ENCODE measurements at regions not wholly inside any gene's neighbourhood (a gene's known extent, or its start where the extent isn't known, plus 50 kb on each side); places are given as distances from the start of the nearest gene placed in this dataset.

GRCh38 chr19:23998568-23998967 is 83.9 kb downstream of the ZNF726 start:
- no peaks in the 10 kb centered on the region for H3K27me3 ChIP-seq (ENCODE audit: control insufficient read depth, insufficient read depth, low read length)
- DNase-seq (ENCODE audit: low read depth in 2 of 2), result no peak
- H3K9ac ChIP-seq (ENCODE audit: insufficient read depth, low read length), result no peak overlapping the region
- H4K20me1 ChIP-seq (ENCODE audit: control insufficient read depth, extremely low read depth, insufficient read depth, low read length), result no peaks in the 10 kb centered on the region
- no peaks in the 10 kb centered on the region for H3K36me3 ChIP-seq (ENCODE audit: control insufficient read depth, insufficient read depth, low read length)
- H2AFZ ChIP-seq (ENCODE audit: low read length), result no peak overlapping the region
- no peaks in the 10 kb centered on the region for H3K4me1 ChIP-seq (ENCODE audit: control insufficient read depth, extremely low read depth, insufficient read depth, low read length)
- TF ChIP-seq EZH2 (IDR thresholded peaks at IDR 0.05; ENCODE audit: low read length, missing control alignments) (no peak), CTCF (conservative IDR thresholded peaks at IDR 0.05 in 1 of 2, IDR thresholded peaks at IDR 0.05 in 1 of 2; ENCODE audit: low read depth in 1 of 2, low read length in 2 of 2) (no peak)
- no peaks in the 10 kb centered on the region for H3K9me3 ChIP-seq (ENCODE audit: control insufficient read depth, insufficient read depth, low read depth, low read length)
- no peak overlapping the region for H3K4me3 ChIP-seq (replicated peaks in 1 of 4; ENCODE audit: control extremely low read depth in 1 of 4, insufficient read depth in 1 of 4, low read depth in 3 of 4, low read length in 4 of 4)
- no peak overlapping the region for H3K27ac ChIP-seq (ENCODE audit: insufficient read depth, low read length)
- H3K4me2 ChIP-seq (ENCODE audit: extremely low read depth, insufficient read depth, low read length), result no peak overlapping the region
- H3K79me2 ChIP-seq (ENCODE audit: control insufficient read depth, insufficient read depth, low read length), result no peaks in the 10 kb centered on the region

- H3K79me2 ChIP-seq (ENCODE audit: control insufficient read depth, insufficient read depth, low read length), result no peaks in the 10 kb centered on the region
- no peaks in the 10 kb centered on the region for H3K9me3 ChIP-seq (ENCODE audit: control insufficient read depth, insufficient read depth, low read depth, low read length)
- no peaks in the 10 kb centered on the region for H3K27me3 ChIP-seq (ENCODE audit: control insufficient read depth, insufficient read depth, low read length)
- no peak overlapping the region for H3K9ac ChIP-seq (ENCODE audit: insufficient read depth, low read length)
- no peaks in the 10 kb centered on the region for H3K4me1 ChIP-seq (ENCODE audit: control insufficient read depth, extremely low read depth, insufficient read depth, low read length)
- H3K36me3 ChIP-seq (ENCODE audit: control insufficient read depth, insufficient read depth, low read length), result no peaks in the 10 kb centered on the region
- H3K4me3 ChIP-seq (replicated peaks in 1 of 4; ENCODE audit: control extremely low read depth in 1 of 4, insufficient read depth in 1 of 4, low read depth in 3 of 4, low read length in 4 of 4), result no peak overlapping the region
- no peak overlapping the region for H3K27ac ChIP-seq (ENCODE audit: insufficient read depth, low read length)
- TF ChIP-seq EZH2 (IDR thresholded peaks at IDR 0.05; ENCODE audit: low read length, missing control alignments) (no peak), CTCF (conservative IDR thresholded peaks at IDR 0.05 in 1 of 2, IDR thresholded peaks at IDR 0.05 in 1 of 2; ENCODE audit: low read depth in 1 of 2, low read length in 2 of 2) (no peak)
- no peaks in the 10 kb centered on the region for H4K20me1 ChIP-seq (ENCODE audit: control insufficient read depth, extremely low read depth, insufficient read depth, low read length)
- H3K4me2 ChIP-seq (ENCODE audit: extremely low read depth, insufficient read depth, low read length), result no peak overlapping the region
- no peak for DNase-seq (ENCODE audit: low read depth in 2 of 2)
- no peak overlapping the region for H2AFZ ChIP-seq (ENCODE audit: low read length)
These were observed 85.3 kb downstream of the ZNF726 start for GRCh38 chr19:23999821-24000610.

- no peak overlapping the region for H2AFZ ChIP-seq (ENCODE audit: low read length)
- H4K20me1 ChIP-seq (ENCODE audit: control insufficient read depth, extremely low read depth, insufficient read depth, low read length), result no peaks in the 10 kb centered on the region
- no peak overlapping the region for H3K4me2 ChIP-seq (ENCODE audit: extremely low read depth, insufficient read depth, low read length)
- no peaks in the 10 kb centered on the region for H3K27me3 ChIP-seq (ENCODE audit: control insufficient read depth, insufficient read depth, low read length)
- H3K4me1 ChIP-seq (ENCODE audit: control insufficient read depth, extremely low read depth, insufficient read depth, low read length), result no peaks in the 10 kb centered on the region
- no peak overlapping the region for H3K27ac ChIP-seq (ENCODE audit: insufficient read depth, low read length)
- no peak overlapping the region for H3K4me3 ChIP-seq (replicated peaks in 1 of 4; ENCODE audit: control extremely low read depth in 1 of 4, insufficient read depth in 1 of 4, low read depth in 3 of 4, low read length in 4 of 4)
- H3K9ac ChIP-seq (ENCODE audit: insufficient read depth, low read length), result no peak overlapping the region
- no peaks in the 10 kb centered on the region for H3K9me3 ChIP-seq (ENCODE audit: control insufficient read depth, insufficient read depth, low read depth, low read length)
- no peak for DNase-seq (ENCODE audit: low read depth in 2 of 2)
- no peak for TF ChIP-seq EZH2 (IDR thresholded peaks at IDR 0.05; ENCODE audit: low read length, missing control alignments)
- no peak for TF ChIP-seq CTCF (conservative IDR thresholded peaks at IDR 0.05 in 1 of 2, IDR thresholded peaks at IDR 0.05 in 1 of 2; ENCODE audit: low read depth in 1 of 2, low read length in 2 of 2)
- H3K79me2 ChIP-seq (ENCODE audit: control insufficient read depth, insufficient read depth, low read length), result no peaks in the 10 kb centered on the region
- no peaks in the 10 kb centered on the region for H3K36me3 ChIP-seq (ENCODE audit: control insufficient read depth, insufficient read depth, low read length)
These were observed 86.0 kb downstream of the ZNF726 start for GRCh38 chr19:24000656-24001055.
